SH-SY5Y (cell line): ENCODE measurements at regions not wholly inside any gene's neighbourhood (a gene's known extent, or its start where the extent isn't known, plus 50 kb on each side); places are given as distances from the start of the nearest gene placed in this dataset.

Experiments used
- GATA2 ChIP-seq: IDR thresholded peaks from 2 replicates; pipeline ENCODE4 v1.6.1; 2011; ENCODE audit warnings: mild to moderate bottlenecking, low read depth, low read length
- GATA3 ChIP-seq: IDR thresholded peaks from 2 replicates; pipeline ENCODE4 v1.6.1; 2011; ENCODE audit warnings: low read depth, mild to moderate bottlenecking, low read length, moderate library complexity

DNA sequence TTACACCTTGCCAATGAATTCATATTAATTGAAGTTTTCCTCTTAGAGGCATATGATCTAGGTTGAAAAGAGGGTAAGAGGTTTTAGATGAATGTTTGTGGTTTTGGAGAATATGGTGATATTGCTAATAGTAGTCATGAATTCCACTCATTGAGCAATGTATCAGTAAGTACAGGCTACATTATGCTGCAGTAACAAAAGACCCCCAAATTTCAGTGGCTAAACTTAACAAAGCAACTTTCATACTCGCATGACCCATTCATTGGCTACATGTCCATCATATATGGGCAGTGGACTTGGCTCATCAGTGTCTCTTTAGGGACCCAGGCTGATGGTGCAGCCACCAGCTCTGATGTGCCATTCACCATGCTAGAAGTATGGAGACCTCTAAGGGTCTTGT, 196.6 kb upstream of the MYL2 start:
- no peak for TF ChIP-seq GATA2
- no peak for TF ChIP-seq GATA3
